Stimulated activated CD8-positive, alpha-beta memory T cell treated with anti-CD3 and anti-CD28 coated beads, Interleukin-12 subunit alpha, Interleukin-12 subunit beta, amount 100 ng/mL, for 24 hours (primary cell): ENCODE measurements at regions not wholly inside any gene's neighbourhood (a gene's known extent, or its start where the extent isn't known, plus 50 kb on each side); places are given as distances from the start of the nearest gene placed in this dataset.

Experiments used
- DNase-seq: peaks from one replicate; pipeline ENCODE4 v3.0.0-alpha.2; 2020; ENCODE audit errors: extremely low read depth

- DNase-seq, result no peak
Observed at GRCh38 chr12:19951664-19952063, 416.7 kb upstream of the PDE3A start.

- no peak for DNase-seq
Observed at GRCh38 chr12:19953734-19954133, 414.6 kb upstream of the PDE3A start.

DNA sequence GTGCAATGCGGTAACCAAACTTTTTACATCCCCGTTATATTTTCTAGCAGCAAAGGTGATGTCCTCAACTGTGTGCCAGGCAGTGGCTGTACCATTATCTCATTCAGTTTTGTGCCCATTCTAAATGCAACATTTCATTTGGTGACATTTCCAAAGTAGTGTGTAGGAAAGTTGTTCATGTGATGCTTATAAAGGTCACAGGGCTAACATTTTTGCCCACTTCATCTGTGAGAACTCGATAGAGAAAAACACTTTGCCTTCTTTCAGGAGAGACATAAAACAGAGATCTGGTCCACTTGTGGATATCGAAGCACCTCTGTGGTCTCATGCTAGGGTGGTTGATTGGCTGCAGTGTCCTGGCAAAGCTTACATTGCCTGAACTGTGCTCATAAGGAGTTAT is 414.2 kb upstream of the PDE3A start:
- DNase-seq, result no peak

DNA sequence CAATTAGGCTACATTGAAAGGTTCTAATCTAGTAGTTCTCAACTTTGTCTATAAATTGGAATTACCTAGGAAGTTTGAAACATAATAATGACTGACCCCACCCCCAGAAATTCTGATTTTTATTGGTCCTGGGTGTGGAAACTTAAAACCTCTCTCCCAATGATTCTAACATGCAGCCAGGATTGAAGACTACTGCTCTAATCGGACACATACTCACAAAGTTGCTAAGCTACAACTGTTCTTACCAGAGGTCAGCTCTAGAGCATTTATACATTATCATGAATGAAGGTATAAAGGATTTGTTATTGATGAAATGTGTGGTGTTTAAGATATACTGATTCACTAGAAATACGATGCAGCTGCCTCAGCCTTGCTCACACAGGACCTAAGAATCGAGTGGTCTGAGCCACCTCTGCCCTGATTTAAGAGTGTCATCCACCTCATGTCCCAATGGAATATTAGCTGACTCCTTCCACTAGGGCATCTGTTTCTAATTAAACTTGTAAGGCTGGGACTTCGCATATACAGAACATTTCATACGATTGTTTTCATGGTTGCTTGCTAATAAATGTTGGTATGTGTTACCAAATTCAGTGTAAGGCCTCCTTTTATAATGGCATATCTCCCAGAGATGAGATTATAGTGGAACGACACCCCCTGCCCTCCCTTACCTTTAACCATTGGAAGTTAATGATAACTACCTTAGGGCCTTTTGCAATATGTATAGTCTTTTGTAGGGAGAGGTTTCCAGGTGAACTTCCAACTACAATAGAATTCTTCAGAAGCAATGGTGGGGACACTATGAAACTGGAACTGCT is 410.8 kb upstream of the PDE3A start:
- no peak for DNase-seq

DNA sequence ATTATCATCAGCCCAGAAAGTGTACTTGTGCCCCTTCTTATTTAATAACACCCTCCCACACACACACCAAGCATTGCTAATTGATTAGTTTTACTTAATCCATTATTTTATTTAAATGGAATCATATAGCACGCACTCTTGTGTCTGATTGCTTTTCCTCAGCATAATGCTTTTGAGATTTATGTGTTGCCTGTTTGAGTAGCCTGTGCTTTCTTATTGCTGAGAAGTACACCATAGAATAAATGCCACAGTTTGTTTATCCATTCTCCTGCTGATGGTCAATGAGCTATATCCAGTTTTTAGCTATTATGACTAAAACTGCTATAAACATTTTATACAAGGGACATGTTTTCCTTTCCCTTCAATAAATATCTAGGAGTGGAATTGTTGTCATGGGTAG is 409.9 kb upstream of the PDE3A start:
- DNase-seq, result no peak

DNA sequence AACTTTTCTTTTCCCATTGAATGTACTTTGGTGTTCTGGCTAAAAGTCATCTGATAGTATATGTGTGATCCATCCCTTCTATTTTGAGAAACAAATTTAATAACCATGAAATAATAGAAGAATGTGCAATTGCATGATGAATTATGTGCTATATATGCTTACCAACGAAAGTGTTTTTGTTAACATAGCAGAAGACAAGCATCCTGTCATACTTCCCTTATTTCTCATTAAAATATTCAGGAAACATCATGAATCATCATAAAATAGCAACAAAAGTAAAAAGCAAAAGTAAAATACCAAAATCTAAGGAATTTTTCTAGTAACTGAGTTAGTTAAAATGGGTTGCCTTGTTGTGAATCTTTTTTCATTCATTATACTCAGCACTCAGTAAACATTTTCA is 409.0 kb upstream of the PDE3A start:
- no peak for DNase-seq

DNA sequence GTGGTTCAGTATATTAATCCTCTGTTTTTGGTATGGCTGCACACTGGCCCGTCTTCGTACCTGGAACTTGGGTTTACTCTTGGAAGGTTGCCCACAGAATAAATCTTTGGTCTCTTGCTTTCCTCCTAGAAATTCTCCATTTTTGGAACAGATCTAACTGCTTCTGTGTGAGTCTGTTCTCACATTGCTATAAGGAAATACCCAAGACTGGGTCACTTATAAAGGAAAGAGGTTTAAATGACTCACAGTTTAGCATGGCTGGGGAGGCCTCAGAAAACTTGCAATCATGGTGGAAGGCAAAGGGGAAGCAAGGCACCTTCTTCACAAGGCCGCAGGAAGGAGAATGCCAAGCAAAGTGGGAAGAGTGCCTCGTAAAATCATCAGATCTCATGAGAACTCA is 407.8 kb upstream of the PDE3A start:
- no peak for DNase-seq

- no peak for DNase-seq
Observed at GRCh38 chr12:19962192-19962591, 406.1 kb upstream of the PDE3A start.

DNA sequence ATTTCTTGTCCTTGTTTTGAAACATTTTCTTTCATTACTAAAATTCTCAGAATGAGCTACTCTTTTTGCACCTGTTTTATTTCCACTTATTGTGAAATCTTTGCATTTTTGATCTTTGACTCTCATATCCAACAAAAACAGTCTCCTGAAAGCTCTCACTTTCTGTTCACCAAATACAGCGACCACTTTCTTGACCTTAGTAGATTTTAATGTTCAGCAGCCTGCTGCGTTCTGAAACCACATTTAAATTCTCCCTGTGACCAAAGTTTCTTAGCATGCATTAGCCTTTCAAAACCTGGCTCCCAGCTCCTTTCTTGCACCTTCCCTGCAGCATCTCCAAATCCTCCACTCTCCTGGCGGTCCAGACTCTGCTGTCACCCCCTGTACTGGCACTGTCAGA is 404.4 kb upstream of the PDE3A start:
- DNase-seq, result no peak

GRCh38 chr12:19964549-19964948 is 403.8 kb upstream of the PDE3A start:
- DNase-seq, result no peak

GRCh38 chr12:19965196-19966038 is 402.9 kb upstream of the PDE3A start:
- no peak for DNase-seq

DNA sequence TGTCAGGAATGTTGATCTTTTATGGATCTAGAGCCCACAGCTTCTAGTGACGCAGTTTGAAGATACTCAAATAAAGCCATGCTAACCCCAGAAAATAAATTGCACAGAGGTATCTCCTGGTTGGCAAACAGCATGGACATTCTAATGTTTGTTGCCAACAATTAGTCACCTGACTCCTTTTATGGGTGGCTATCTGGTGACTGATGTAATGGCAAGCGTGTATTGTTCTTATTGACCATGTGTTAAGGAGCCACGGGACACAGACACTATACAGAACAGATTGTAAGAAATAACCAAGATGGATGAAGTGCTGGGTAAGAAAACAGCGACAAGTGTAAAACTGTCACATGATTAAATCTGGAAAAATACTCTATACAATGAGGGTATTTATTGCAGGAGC is 401.3 kb upstream of the PDE3A start:
- no peak for DNase-seq

DNA sequence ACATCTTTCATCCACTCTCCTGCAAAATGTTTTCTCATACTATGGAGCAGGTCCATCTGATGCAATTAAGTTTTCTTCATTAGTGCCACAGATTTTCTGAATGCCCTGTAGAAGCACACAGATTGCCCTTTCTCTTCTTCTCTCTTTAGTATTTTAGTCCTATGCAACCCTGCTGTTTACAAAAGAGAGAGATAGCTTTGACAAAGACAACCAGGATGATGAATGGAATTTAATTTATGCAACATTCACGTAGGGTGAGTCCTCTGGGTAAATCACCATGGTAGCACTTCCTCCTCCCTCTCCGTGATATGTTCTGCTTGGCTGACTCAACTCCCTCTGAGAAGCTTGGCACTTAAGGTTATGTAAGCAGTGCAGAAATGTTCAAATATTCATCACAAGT is 400.9 kb upstream of the PDE3A start:
- DNase-seq, result no peak

DNA sequence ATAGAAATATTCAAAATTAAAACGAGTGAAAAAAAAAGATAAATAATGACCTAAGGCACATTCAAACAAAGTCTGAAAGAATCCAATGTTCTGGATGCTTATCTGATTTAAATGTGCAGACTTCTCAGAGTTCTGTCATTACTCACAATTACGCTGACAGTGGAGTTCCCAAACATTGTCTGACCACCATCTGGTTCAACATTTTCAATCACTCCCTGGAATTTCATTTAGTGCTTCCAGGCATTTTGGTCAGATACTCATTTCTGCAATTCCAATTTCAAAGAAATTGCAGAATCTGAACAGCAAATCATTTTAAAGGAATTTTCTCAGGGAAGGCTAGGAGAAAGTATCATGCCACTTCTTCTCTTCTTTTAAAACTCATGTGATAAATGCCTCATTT is 398.2 kb upstream of the PDE3A start:
- DNase-seq, result no peak

DNA sequence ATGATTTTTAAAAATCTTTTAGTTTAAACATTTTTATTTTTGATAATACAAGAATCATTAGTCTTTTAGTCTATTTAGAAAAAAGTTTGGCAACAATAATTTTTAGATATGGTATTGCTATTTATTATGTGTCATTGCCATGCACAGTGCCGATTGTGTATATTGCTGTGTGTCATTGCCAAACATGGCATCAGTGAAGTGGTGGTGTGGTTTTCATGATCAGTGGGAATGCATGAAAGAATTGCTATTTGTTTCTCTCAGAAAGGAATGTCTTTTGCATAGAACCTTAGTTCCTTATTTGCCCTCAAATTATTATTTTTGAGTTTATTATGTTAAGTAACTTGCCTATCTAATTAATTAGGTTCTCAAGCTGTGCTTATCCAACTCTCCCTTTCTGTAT is 397.5 kb upstream of the PDE3A start:
- DNase-seq, result no peak

DNA sequence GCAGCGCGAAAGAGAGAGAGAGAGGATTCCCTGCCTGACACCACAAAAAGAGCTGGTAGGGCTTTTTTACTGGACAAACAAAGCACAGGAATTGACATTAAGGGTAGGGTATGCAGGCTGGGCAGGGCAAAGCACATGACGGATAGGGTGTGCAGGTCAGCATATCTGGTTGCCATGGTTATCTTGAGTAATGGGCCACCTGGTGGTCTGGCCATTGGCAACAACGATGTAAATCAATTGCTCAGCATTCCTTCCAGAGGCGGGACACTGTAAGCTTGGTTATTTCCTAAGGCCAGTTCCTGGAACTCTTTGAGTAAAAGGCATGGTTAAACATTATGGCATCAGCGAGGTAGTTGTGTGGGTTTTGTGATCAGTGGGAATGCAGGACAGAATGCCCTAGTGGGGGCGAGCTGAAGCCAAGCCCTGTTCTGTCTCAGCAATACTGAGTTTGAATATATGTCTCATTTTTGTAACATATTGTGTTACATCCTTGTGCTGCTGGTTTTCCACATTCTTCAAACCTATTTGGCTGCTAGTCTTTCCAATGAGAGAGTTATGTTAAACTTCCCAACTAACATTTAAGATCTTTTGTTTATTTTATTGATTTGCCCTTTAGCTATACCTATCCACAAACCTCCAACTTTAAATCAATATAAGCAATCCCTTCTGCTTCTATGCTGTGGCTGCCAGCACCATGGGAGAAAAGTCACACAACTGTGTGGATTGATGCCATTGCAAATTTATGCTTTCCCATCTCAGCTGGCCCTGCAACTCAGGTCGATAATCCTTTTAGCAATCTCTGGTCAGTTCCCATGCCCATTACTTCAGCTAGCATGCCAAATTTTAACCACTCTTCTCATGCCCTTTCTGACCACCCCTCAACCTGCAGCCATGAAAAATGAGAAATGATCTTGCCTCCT is 396.7 kb upstream of the PDE3A start:
- DNase-seq, result no peak

DNA sequence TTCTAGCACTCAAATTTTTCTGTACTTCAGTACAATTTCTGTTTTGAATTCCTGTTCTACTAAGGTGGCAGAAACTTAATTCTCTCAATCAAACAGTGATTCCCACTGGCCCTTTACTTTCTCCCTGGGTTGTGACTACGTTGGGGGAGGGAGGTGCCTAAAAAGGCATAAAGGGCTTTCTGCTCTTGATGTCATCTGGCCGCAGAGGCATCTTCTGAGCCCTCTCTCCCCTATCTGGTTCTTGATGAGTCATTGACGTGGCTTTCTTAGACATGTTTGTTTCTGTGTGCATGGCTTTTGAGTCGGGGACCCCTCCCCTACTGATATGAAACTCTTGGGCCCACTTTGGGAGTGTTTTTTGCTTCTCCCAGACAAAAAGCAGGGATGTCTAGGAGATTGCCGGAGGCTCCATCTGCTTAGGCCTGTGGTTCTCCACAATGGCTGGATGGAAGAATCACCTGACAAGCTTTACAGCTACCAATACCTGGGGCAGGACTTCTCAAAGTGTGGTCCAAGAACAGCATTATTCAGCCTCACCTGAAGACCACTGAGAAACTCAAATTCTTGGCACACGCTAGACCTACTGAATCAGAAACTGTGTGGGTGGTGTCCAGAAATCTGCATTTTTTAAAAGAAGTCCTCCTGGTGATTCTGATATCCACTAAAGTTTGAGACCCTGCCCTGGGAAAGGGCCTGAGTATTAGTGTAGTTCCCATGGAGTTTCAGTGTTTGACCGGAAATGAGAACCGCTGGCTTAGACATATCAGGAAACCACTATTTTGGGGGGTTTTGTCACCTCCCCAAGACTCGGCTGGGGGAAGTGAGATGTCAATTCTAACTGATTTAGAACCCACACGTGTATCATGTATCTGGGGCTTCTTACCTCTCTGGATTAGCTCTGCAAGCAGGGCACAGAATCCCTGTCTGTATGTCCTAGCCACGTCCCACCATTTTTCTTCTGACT is 395.7 kb upstream of the PDE3A start:
- DNase-seq, result peak; percentile 3

- DNase-seq, result no peak
Observed at GRCh38 chr12:19978193-19978592, 390.1 kb upstream of the PDE3A start.

DNA sequence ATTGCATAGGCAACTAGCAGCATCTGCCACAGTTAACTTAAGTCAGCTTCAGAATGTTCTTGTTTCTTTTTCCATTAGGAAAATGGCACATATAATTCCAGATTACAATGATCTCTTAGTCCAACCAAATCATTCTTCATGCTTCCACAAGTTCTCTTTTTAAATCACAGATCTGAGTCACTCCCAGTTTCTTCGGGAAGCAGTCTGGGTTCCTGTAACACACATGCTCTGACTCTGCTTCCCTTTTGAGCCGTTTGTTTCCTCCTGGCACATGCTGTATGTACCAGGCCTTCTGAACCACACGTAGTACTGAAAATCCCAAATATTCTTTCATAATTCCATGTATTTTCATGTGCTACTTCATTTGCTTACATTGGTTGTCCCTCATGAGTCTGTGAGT is 388.8 kb upstream of the PDE3A start:
- DNase-seq, result no peak

DNA sequence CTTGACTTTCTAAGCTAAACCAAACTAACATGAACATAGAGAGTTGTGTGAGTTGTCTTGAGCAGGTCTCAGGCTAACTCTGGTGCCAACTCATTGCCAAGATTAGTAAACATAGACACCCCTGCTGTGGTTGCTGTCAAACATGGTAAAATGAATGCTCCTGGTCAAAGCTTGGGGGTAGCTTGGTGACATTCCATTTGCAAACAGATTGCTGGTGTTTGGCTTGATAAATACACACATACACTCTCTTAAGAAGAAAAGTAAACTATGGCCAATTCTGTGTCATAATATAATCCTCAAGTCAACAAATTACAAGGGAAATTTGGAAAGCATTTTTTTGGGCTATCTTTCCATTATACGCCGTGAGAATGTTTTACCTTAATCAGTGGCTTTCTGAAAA is 386.4 kb upstream of the PDE3A start:
- no peak for DNase-seq

DNA sequence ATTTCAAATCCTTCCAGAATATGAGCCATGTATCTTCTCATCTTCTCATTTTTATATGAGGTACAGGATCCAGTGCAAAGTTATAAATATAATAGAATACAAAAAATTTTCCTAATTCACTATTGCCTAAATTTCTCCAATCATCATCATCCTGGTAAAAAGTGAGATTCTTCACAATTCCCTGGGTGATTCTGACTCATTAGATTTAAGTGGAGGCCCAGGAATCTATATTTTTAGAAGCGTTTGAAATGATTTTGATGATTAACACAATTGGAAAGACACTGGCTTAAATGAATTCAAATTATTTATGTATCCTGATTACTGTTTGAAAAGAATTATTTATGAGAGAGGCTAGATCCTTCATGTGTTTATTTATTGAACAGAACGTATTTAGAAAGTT is 380.3 kb upstream of the PDE3A start:
- no peak for DNase-seq
